ENCODE measurements at regions not wholly inside any gene's neighbourhood (a gene's known extent, or its start where the extent isn't known, plus 50 kb on each side); places are given as distances from the start of the nearest gene placed in this dataset.

GRCh38 chr7:131265227-131265626 lies 62.4 kb upstream of the MKLN1 start:
- Histone ChIP-seq H3K36me3 (no peaks in the 10 kb centered on the region), H3K4me3 (no peak overlapping the region), H3K27ac (no peak overlapping the region), H3K27me3 (no peaks in the 10 kb centered on the region), H3K4me1 (peaks cover 0 to 4% (median 0%) of the 10 kb centered on the region in 4 donors), H3K9me3 (no peaks in the 10 kb centered on the region)
- peak in 1 of 2 donors; percentile 77 for ATAC-seq (ENCODE audit: low FRiP score in 2 of 2)
- TF ChIP-seq CTCF (IDR thresholded peaks at IDR 0.05) (no peak), POLR2AphosphoS5 (IDR thresholded peaks at IDR 0.05) (no peak), POLR2A (IDR thresholded peaks at IDR 0.05) (no peak), EP300 (IDR thresholded peaks at IDR 0.05) (no peak)
- WGBS, 2 donors, result 56 to 68% methylated on average over 4 of the region's 4 CpGs
- peak in 1 of 2 donors; percentile 47 for DNase-seq

DNA sequence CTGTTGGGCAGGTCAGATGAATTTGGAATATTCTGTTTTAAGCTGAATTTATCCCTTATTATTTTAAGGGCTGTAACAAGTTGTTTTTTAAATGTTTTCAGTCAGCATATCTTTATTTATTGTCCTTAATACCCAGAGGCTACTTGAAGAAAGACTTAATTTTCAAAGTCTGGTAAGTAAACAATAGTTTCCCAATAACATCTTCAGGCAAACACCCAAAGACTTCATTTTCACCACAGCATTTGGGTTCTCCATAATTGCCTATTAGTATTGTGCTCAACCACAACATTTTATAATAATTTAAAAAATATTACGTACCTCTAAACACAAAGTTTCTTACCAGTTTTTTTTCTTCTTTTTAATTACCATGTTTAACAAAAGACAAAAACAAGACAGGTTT lies 60.0 kb upstream of the MKLN1 start:
- H3K27me3 ChIP-seq, result no peaks in the 10 kb centered on the region
- 90 to 93% methylated on average over 1 of the region's 1 CpG for WGBS, 2 donors
- no peak overlapping the region for H3K27ac ChIP-seq
- no peak overlapping the region for H3K4me3 ChIP-seq
- H3K4me1 ChIP-seq, result peaks cover 0 to 4% (median 0%) of the 10 kb centered on the region in 4 donors
- no peak for DNase-seq
- ATAC-seq (ENCODE audit: low FRiP score in 2 of 2), result no peak
- TF ChIP-seq POLR2A (IDR thresholded peaks at IDR 0.05) (no peak), CTCF (IDR thresholded peaks at IDR 0.05) (no peak), POLR2AphosphoS5 (IDR thresholded peaks at IDR 0.05) (no peak)
- no peaks in the 10 kb centered on the region for H3K36me3 ChIP-seq
- no peaks in the 10 kb centered on the region for H3K9me3 ChIP-seq

- no peak overlapping the region for H3K4me3 ChIP-seq
- H3K36me3 ChIP-seq, result no peaks in the 10 kb centered on the region
- no peak overlapping the region for H3K27ac ChIP-seq
- no peak for TF ChIP-seq CTCF (IDR thresholded peaks at IDR 0.05)
- TF ChIP-seq POLR2A (IDR thresholded peaks at IDR 0.05), result no peak
- no peak for TF ChIP-seq EP300 (IDR thresholded peaks at IDR 0.05)
- TF ChIP-seq POLR2AphosphoS5 (IDR thresholded peaks at IDR 0.05), result no peak
- ATAC-seq (ENCODE audit: low FRiP score in 2 of 2) (no peak), DNase-seq (no peak)
- WGBS, 2 donors, result 95 to 98% methylated on average over 2 of the region's 2 CpGs
- H3K4me1 ChIP-seq, result peaks cover 0 to 5% (median 2%) of the 10 kb centered on the region in 4 donors
- H3K9me3 ChIP-seq, result no peaks in the 10 kb centered on the region
- no peaks in the 10 kb centered on the region for H3K27me3 ChIP-seq
These were observed 58.8 kb upstream of the MKLN1 start for GRCh38 chr7:131268906-131269305.

GRCh38 chr7:131272086-131272485 lies 55.6 kb upstream of the MKLN1 start:
- H3K4me3 ChIP-seq, result no peak overlapping the region
- TF ChIP-seq POLR2AphosphoS5 (IDR thresholded peaks at IDR 0.05), result no peak
- TF ChIP-seq POLR2A (IDR thresholded peaks at IDR 0.05), result no peak
- no peak for TF ChIP-seq EP300 (IDR thresholded peaks at IDR 0.05)
- TF ChIP-seq CTCF (IDR thresholded peaks at IDR 0.05), result no peak
- no peak for ATAC-seq (ENCODE audit: low FRiP score in 2 of 2)
- no peaks in the 10 kb centered on the region for H3K27me3 ChIP-seq
- no peaks in the 10 kb centered on the region for H3K9me3 ChIP-seq
- peaks cover 0 to 5% (median 0%) of the 10 kb centered on the region in 4 donors for H3K4me1 ChIP-seq
- WGBS, 2 donors, result 100% methylated on average over 1 of the region's 1 CpG
- H3K36me3 ChIP-seq, result no peaks in the 10 kb centered on the region
- no peak for DNase-seq
- H3K27ac ChIP-seq, result no peak overlapping the region

DNA sequence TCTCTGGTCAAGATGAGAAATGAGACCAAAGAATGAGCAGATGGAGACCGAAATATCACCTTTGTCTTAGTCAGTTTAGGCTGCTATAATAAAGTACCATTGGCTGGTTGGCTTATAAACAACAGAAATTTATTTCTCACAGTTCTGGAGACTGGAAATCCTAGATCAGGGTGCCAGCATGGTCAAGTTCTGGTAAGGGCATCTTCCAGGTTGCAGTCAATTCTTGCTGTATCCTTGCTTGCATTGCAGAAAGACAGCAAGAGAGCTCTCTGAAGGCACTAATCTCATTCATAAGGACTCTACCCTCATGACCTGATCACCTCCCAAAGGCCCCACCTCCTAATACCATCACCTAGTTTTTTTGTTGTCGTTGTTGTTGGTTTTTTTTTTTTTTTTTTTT lies 52.7 kb upstream of the MKLN1 start:
- ATAC-seq (ENCODE audit: low FRiP score in 2 of 2), result no peak
- no peaks in the 10 kb centered on the region for H3K27me3 ChIP-seq
- H3K4me3 ChIP-seq, result no peak overlapping the region
- no peak overlapping the region for H3K27ac ChIP-seq
- TF ChIP-seq POLR2AphosphoS5 (IDR thresholded peaks at IDR 0.05), result no peak
- TF ChIP-seq CTCF (IDR thresholded peaks at IDR 0.05), result no peak
- TF ChIP-seq EP300 (IDR thresholded peaks at IDR 0.05), result no peak
- TF ChIP-seq POLR2A (IDR thresholded peaks at IDR 0.05), result no peak
- H3K36me3 ChIP-seq, result no peaks in the 10 kb centered on the region
- DNase-seq, result no peak
- no peaks in the 10 kb centered on the region for H3K9me3 ChIP-seq
- 94 to 98% methylated on average over 2 of the region's 2 CpGs for WGBS, 2 donors
- peaks cover 0 to 5% (median 0%) of the 10 kb centered on the region in 4 donors for H3K4me1 ChIP-seq

Data from upper lobe of left lung (tissue), 6 donors.